ENCODE measurements at regions not wholly inside any gene's neighbourhood (a gene's known extent, or its start where the extent isn't known, plus 50 kb on each side); places are given as distances from the start of the nearest gene placed in this dataset.
"Not testable (repeated sequence)": the region's sequence is repeated elsewhere in the genome, so short reads cannot be mapped to it uniquely, and the experiment has no call there.

DNA sequence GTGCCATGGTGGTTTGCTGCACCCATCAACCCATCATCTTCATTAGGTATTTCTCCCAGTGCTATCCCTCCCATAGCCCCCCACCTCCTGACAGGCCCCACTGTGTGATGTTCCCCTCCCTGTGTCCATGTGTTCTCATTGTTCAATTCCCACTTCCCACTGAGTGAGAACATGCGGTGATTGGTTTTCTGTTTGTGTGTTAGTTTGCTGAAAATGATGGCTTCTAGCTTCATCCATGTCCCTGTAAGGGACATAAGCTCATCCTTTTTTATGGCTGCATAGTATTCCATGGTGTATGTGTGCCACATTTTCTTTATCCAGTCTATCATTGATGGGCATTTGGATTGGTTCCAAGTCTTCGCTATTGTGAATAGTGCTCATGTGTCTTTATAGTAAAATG is 865.9 kb upstream of the CDH10 start:
- TF ChIP-seq CTCF (IDR thresholded peaks at IDR 0.05); SMC3 (IDR thresholded peaks at IDR 0.05); BHLHE40 (IDR thresholded peaks at IDR 0.05; ENCODE audit: low read depth, low read length); EP300 (IDR thresholded peaks at IDR 0.05); JUN (IDR thresholded peaks at IDR 0.05); CHD2 (IDR thresholded peaks at IDR 0.05; ENCODE audit: low read length, partially characterized antibody); RCOR1 (IDR thresholded peaks at IDR 0.05; ENCODE audit: low read depth, low read length); ESRRA (IDR thresholded peaks at IDR 0.05; ENCODE audit: borderline replicate concordance, low read length); CEBPB (IDR thresholded peaks at IDR 0.05); JUNB (IDR thresholded peaks at IDR 0.05); EHMT2 (IDR thresholded peaks at IDR 0.05; ENCODE audit: low read depth): not testable (repeated sequence)
- TF ChIP-seq, protein P1, sequence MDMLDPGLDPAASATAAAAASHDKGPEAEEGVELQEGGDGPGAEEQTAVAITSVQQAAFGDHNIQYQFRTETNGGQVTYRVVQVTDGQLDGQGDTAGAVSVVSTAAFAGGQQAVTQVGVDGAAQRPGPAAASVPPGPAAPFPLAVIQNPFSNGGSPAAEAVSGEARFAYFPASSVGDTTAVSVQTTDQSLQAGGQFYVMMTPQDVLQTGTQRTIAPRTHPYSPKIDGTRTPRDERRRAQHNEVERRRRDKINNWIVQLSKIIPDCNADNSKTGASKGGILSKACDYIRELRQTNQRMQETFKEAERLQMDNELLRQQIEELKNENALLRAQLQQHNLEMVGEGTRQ (IDR thresholded peaks at IDR 0.05), result not testable (repeated sequence)
